CD4-positive, alpha-beta T cell treated with Interferon gamma for 1 hour (primary cell): ENCODE measurements at regions not wholly inside any gene's neighbourhood (a gene's known extent, or its start where the extent isn't known, plus 50 kb on each side); places are given as distances from the start of the nearest gene placed in this dataset.

Experiments
- DNase-seq: peaks from one replicate; pipeline ENCODE4 v3.0.0-alpha.2; 2020

GRCh38 chr16:79327836-79328235 is 272.7 kb downstream of the MAF start:
- no peak for DNase-seq

GRCh38 chr16:79326549-79326948 is 274.0 kb downstream of the MAF start:
- no peak for DNase-seq

GRCh38 chr16:79325226-79325945 is 275.2 kb downstream of the MAF start:
- DNase-seq = no peak

GRCh38 chr16:79320956-79321355 is 279.6 kb downstream of the MAF start:
- DNase-seq = no peak

- DNase-seq = no peak
These were observed 282.2 kb downstream of the MAF start for GRCh38 chr16:79318143-79318899.

- DNase-seq = no peak
These were observed 283.0 kb downstream of the MAF start for GRCh38 chr16:79317521-79317920.

- DNase-seq = no peak
These were observed 283.5 kb downstream of the MAF start for GRCh38 chr16:79317026-79317425.

- no peak for DNase-seq
These were observed 284.5 kb downstream of the MAF start for GRCh38 chr16:79316004-79316458.

GRCh38 chr16:79312502-79312901 is 288.0 kb downstream of the MAF start:
- no peak for DNase-seq

GRCh38 chr16:79310710-79311109 is 289.8 kb downstream of the MAF start:
- no peak for DNase-seq

GRCh38 chr16:79309606-79310005 is 290.9 kb downstream of the MAF start:
- DNase-seq = no peak

GRCh38 chr16:79307214-79307613 is 293.3 kb downstream of the MAF start:
- DNase-seq = peak; percentile 40

GRCh38 chr16:79305074-79305473 is 295.5 kb downstream of the MAF start:
- no peak for DNase-seq

- DNase-seq = no peak
These were observed 296.6 kb downstream of the MAF start for GRCh38 chr16:79303959-79304387.

GRCh38 chr16:79303206-79303605 is 297.3 kb downstream of the MAF start:
- DNase-seq = no peak

- DNase-seq = no peak
These were observed 297.8 kb downstream of the MAF start for GRCh38 chr16:79302731-79303130.

GRCh38 chr16:79301051-79301450 is 299.5 kb downstream of the MAF start:
- no peak for DNase-seq

GRCh38 chr16:79298894-79299799 is 301.4 kb downstream of the MAF start:
- no peak for DNase-seq

- no peak for DNase-seq
These were observed 302.1 kb downstream of the MAF start for GRCh38 chr16:79298476-79298875.

- DNase-seq = no peak
These were observed 302.7 kb downstream of the MAF start for GRCh38 chr16:79297805-79298204.

- DNase-seq = no peak
These were observed 303.2 kb downstream of the MAF start for GRCh38 chr16:79297296-79297695.

GRCh38 chr16:79296491-79296890 is 304.0 kb downstream of the MAF start:
- no peak for DNase-seq

- no peak for DNase-seq
These were observed 304.8 kb downstream of the MAF start for GRCh38 chr16:79295746-79296145.
